ENCODE measurements at regions not wholly inside any gene's neighbourhood (a gene's known extent, or its start where the extent isn't known, plus 50 kb on each side); places are given as distances from the start of the nearest gene placed in this dataset.

- no peak for DNase-seq (ENCODE audit: low spot score)
- H3K27me3 ChIP-seq = no peaks in the 10 kb centered on the region
- no peak overlapping the region for H3K4me3 ChIP-seq
- no peak overlapping the region for H3K27ac ChIP-seq
- H3K9me3 ChIP-seq = no peaks in the 10 kb centered on the region
- no peaks in the 10 kb centered on the region for H3K4me1 ChIP-seq
- H3K36me3 ChIP-seq = no peaks in the 10 kb centered on the region
- no peak for TF ChIP-seq CTCF (IDR thresholded peaks at IDR 0.05)
These were observed 88.3 kb upstream of the DDIT4L start for GRCh38 chr4:100278567-100278966.

- Histone ChIP-seq H3K4me1 (no peaks in the 10 kb centered on the region), H3K36me3 (no peaks in the 10 kb centered on the region), H3K4me3 (no peak overlapping the region), H3K27ac (no peak overlapping the region), H3K27me3 (no peaks in the 10 kb centered on the region), H3K9me3 (no peaks in the 10 kb centered on the region)
- DNase-seq (ENCODE audit: low spot score) = no peak
- TF ChIP-seq CTCF (IDR thresholded peaks at IDR 0.05) = no peak
These were observed 79.2 kb upstream of the DDIT4L start for GRCh38 chr4:100269446-100269845.

- no peak overlapping the region for H3K4me3 ChIP-seq
- no peaks in the 10 kb centered on the region for H3K9me3 ChIP-seq
- no peak for TF ChIP-seq CTCF (IDR thresholded peaks at IDR 0.05)
- no peak overlapping the region for H3K27ac ChIP-seq
- no peaks in the 10 kb centered on the region for H3K27me3 ChIP-seq
- no peaks in the 10 kb centered on the region for H3K36me3 ChIP-seq
- DNase-seq (ENCODE audit: low spot score) = no peak
- no peaks in the 10 kb centered on the region for H3K4me1 ChIP-seq
These were observed 78.5 kb upstream of the DDIT4L start for GRCh38 chr4:100268789-100269188.

GRCh38 chr4:100261346-100261745 lies 71.1 kb upstream of the DDIT4L start:
- Histone ChIP-seq H3K27me3 (no peaks in the 10 kb centered on the region), H3K4me1 (no peaks in the 10 kb centered on the region), H3K27ac (no peak overlapping the region), H3K36me3 (no peaks in the 10 kb centered on the region), H3K4me3 (no peak overlapping the region), H3K9me3 (no peaks in the 10 kb centered on the region)
- TF ChIP-seq CTCF (IDR thresholded peaks at IDR 0.05) = no peak
- DNase-seq (ENCODE audit: low spot score) = no peak

- no peak overlapping the region for H3K27ac ChIP-seq
- H3K4me1 ChIP-seq = no peaks in the 10 kb centered on the region
- no peak overlapping the region for H3K4me3 ChIP-seq
- no peaks in the 10 kb centered on the region for H3K27me3 ChIP-seq
- DNase-seq (ENCODE audit: low spot score) = no peak
- no peaks in the 10 kb centered on the region for H3K36me3 ChIP-seq
- no peaks in the 10 kb centered on the region for H3K9me3 ChIP-seq
- no peak for TF ChIP-seq CTCF (IDR thresholded peaks at IDR 0.05)
These were observed 68.4 kb upstream of the DDIT4L start for GRCh38 chr4:100258675-100259074.

- DNase-seq (ENCODE audit: low spot score) = no peak
- TF ChIP-seq CTCF (IDR thresholded peaks at IDR 0.05) = no peak
- no peaks in the 10 kb centered on the region for H3K36me3 ChIP-seq
- H3K4me3 ChIP-seq = no peak overlapping the region
- no peaks in the 10 kb centered on the region for H3K9me3 ChIP-seq
- no peaks in the 10 kb centered on the region for H3K4me1 ChIP-seq
- no peaks in the 10 kb centered on the region for H3K27me3 ChIP-seq
- no peak overlapping the region for H3K27ac ChIP-seq
These were observed 67.3 kb upstream of the DDIT4L start for GRCh38 chr4:100257567-100257966.
